HG03196 (cell line): ENCODE measurements at regions not wholly inside any gene's neighbourhood (a gene's known extent, or its start where the extent isn't known, plus 50 kb on each side); places are given as distances from the start of the nearest gene placed in this dataset.
"Not testable (repeated sequence)": the region's sequence is repeated elsewhere in the genome, so short reads cannot be mapped to it uniquely, and the experiment has no call there.

Experiments used
- ATAC-seq: cut with Tn5 transposase; IDR thresholded peaks from one replicate; pipeline ENCODE4 v1.9.1; 2021; ENCODE audit not compliant: unreplicated experiment

GRCh38 chr13:31515427-31515826 lies 223.9 kb upstream of the RXFP2 start:
- no peak for ATAC-seq

GRCh38 chr13:31517599-31517998 lies 221.7 kb upstream of the RXFP2 start:
- ATAC-seq = no peak

- no peak for ATAC-seq
Measured at GRCh38 chr13:31518645-31519044, 220.7 kb upstream of the RXFP2 start.

- no peak for ATAC-seq
Measured at GRCh38 chr13:31521435-31521834, 217.9 kb upstream of the RXFP2 start.

GRCh38 chr13:31522396-31522795 lies 216.9 kb upstream of the RXFP2 start:
- ATAC-seq = no peak

- ATAC-seq = no peak
Measured at GRCh38 chr13:31528176-31528575, 211.2 kb upstream of the RXFP2 start.

- ATAC-seq = no peak
Measured at GRCh38 chr13:31528758-31529157, 210.6 kb upstream of the RXFP2 start.

GRCh38 chr13:31530922-31531321 lies 208.4 kb upstream of the RXFP2 start:
- no peak for ATAC-seq

GRCh38 chr13:31537052-31537451 lies 202.3 kb upstream of the RXFP2 start:
- ATAC-seq = no peak

GRCh38 chr13:31538067-31539042 lies 201.0 kb upstream of the RXFP2 start:
- ATAC-seq = no peak

- ATAC-seq = no peak
Measured at GRCh38 chr13:31540281-31540680, 199.0 kb upstream of the RXFP2 start.

- ATAC-seq = no peak
Measured at GRCh38 chr13:31543190-31543589, 196.1 kb upstream of the RXFP2 start.

GRCh38 chr13:31545616-31546015 lies 193.7 kb upstream of the RXFP2 start:
- no peak for ATAC-seq

GRCh38 chr13:31556376-31556775 lies 182.9 kb upstream of the RXFP2 start:
- no peak for ATAC-seq

GRCh38 chr13:31584221-31584620 lies 155.1 kb upstream of the RXFP2 start:
- ATAC-seq = not testable (repeated sequence)

- ATAC-seq = no peak
Measured at GRCh38 chr13:31587698-31588266, 151.5 kb upstream of the RXFP2 start.

- no peak for ATAC-seq
Measured at GRCh38 chr13:31588316-31588715, 151.0 kb upstream of the RXFP2 start.

- ATAC-seq = no peak
Measured at GRCh38 chr13:31588893-31589292, 150.4 kb upstream of the RXFP2 start.

GRCh38 chr13:31591642-31592233 lies 147.6 kb upstream of the RXFP2 start:
- no peak for ATAC-seq

- no peak for ATAC-seq
Measured at GRCh38 chr13:31594056-31594455, 145.3 kb upstream of the RXFP2 start.

- no peak for ATAC-seq
Measured at GRCh38 chr13:31595563-31595962, 143.8 kb upstream of the RXFP2 start.

GRCh38 chr13:31598990-31599389 lies 140.3 kb upstream of the RXFP2 start:
- no peak for ATAC-seq
